SH-SY5Y (cell line): ENCODE measurements at regions not wholly inside any gene's neighbourhood (a gene's known extent, or its start where the extent isn't known, plus 50 kb on each side); places are given as distances from the start of the nearest gene placed in this dataset.

ENCODE experiments used
- GATA2 ChIP-seq: IDR thresholded peaks from 2 replicates; pipeline ENCODE4 v1.6.1; 2011; ENCODE audit warnings: mild to moderate bottlenecking, low read depth, low read length
- GATA3 ChIP-seq: IDR thresholded peaks from 2 replicates; pipeline ENCODE4 v1.6.1; 2011; ENCODE audit warnings: low read depth, mild to moderate bottlenecking, low read length, moderate library complexity

DNA sequence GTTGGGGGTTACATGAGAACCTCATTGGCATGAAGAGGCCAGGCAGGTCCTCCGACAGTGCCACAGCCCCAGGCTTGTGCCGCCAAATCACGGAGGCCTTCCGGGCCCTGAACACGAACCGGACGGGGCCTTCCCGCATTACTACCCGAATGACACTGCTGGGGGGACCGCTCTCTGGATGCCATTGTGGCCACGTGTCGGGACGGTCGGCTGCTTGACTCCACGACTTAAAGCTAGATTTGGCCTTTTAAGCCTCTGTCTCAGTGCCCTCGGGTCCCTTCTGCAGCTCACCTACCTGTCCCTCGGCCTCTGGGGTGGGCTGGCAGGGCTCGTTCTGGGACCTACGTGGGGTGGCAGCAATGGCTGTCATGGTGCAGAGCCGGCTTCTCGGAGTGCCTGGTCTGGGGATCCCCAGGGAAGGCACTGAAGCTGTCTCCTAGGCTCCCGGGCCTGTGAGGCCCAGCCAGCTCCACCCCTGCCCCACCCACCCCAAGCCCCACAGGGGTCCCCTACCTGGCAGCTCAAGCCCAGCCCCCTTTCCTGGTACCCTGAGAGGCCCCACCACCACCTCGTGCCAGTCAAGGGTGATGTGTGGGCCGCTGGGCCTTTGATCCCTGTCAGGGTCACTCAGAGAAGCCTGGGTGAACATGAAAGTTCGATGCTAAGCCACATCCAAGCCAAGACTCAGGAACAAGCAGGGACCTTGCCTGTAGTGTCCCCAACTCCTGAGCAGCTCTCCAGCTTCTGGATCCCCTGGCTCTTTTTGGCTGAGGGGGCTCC, 245.8 kb upstream of the SGCG start:
- no peak for TF ChIP-seq GATA2
- no peak for TF ChIP-seq GATA3

DNA sequence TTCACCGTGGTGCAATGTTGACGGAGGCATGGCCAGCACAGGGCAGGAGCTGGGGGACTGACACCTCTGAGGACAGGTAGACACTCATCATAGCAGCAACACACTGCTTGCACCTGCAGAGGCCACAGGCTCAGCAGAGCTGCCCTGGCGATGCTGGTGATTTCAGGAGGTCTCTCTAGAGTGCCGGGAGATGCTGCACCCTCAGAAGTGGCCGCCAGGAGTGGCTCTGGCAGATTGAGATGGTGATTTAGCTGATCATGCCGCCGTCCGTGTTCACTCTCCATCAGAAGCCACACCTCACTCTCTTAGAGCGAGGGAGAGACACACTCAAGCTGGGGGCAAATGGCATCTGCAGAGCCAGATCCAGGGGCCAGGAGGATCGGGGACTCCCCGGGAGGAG, 244.6 kb upstream of the SGCG start:
- TF ChIP-seq GATA3 = no peak
- TF ChIP-seq GATA2 = no peak

GRCh38 chr13:22937241-22937640, 243.5 kb upstream of the SGCG start:
- no peak for TF ChIP-seq GATA3
- TF ChIP-seq GATA2 = no peak

DNA sequence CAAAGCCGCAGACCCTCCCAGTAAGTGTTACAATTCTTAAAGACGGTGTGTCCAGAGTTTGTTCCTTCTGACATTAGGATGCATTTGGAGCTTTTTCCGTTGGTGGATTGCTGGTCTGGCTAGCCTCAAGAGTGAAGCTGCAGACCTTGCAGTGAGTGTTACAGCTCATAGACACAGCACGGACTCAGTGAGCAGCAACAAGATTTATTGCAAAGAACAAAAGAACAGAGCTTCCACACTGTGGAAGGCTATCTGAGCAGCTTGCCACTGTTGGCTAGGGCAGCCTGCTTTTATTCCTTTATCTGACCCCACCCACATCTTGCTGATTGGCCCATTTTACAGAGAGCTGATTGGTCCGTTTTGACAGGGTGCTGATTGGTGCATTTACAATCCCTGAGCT, 242.8 kb upstream of the SGCG start:
- TF ChIP-seq GATA3 (no peak), GATA2 (no peak)

GRCh38 chr13:22938576-22938975, 242.2 kb upstream of the SGCG start:
- no peak for TF ChIP-seq GATA2
- TF ChIP-seq GATA3 = no peak

DNA sequence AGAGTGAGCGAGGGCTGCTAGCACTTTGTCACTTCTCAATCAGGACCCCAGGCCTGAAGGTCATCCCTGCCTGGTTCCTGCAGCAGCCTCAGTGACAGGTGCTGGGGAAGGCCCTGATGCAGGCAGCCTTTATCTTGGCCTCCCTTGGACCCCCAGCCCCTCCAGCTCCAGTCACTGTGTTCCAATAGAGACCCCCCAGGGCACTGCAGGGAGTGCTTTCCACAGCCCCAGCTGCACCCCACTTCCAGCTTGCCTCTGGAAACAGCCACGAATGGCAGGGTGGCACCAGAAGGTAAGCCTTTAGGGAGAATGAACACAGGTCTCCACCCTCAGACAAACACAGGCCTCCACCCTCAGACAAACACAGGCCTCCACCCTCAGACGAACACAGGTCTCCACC, 241.6 kb upstream of the SGCG start:
- TF ChIP-seq GATA3 (no peak), GATA2 (no peak)

DNA sequence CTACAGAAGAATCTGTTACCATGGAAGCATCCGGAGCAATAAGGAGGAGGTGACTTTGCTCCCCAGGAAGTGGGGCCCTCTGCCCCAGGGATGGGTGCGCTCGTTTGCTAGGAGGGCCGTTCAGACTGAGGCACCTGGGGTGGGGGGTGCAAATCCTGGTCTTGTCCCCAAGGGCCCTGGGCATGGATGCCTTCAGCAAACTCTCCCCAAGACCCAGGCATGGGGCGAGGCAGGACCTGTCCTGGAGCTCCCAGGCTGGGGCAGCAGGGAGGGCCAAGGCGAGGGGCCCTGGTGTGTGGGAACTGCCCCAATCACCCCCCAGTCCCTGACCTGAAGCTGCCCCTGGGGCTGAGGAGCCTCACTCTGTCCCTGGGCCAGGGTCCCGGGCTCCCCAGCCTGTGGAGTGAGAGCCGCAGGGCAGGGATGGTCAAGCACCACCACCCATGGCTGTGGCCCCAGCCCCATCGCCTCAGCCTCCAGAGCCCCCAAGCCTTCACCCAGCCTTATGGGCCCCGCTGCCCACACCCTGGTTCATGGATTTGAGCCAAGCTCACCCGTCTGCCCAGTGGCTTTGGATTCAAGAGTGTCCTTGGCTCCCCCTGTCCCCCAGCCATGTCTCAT, 240.6 kb upstream of the SGCG start:
- TF ChIP-seq GATA3 (no peak), GATA2 (no peak)

- TF ChIP-seq GATA3 = no peak
- TF ChIP-seq GATA2 = no peak
Observed at GRCh38 chr13:22940736-22941135, 240.0 kb upstream of the SGCG start.

- TF ChIP-seq GATA2 (no peak), GATA3 (no peak)
Observed at GRCh38 chr13:22944378-22944777, 236.4 kb upstream of the SGCG start.

DNA sequence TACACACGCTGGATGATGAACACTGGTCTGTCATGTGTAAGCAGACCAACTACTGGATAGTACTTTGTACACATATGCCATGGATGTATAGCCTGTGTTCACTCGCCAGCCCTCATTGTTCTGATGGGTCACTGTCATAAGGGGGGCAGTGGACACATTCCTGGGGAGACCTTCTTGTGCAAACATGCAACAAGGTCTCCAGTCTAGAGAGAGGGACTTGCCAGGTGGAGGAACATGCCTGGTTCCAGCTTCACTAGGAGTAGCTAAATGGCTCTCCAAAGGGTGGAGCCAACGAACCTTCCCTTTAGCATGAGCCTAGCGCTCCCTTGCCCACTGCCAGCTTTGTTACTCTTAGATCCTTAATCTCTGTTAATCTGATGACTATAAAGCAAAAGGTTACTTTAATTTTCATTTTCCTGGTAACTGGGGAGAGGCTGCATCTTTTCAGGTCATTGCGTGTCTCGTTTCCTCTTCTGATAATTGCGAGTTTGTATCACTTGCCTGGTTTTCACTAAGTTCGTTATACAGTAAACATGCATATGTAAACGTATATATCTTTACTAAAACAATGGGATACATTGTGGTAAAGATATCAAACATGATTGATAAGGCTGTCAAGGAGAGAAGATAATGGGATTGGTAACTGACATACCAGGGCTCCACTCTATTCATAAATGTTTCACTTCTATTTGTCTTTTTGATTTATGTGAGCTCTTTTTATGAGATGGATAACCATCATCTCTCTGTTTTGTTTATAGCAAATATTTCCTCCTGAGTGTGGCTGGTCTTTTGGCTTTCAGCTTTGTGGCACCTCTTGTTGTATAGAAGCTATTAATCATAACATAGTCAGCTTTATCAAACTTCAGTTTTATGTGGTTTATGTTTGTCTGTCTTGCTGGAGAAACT, 235.2 kb upstream of the SGCG start:
- TF ChIP-seq GATA2 (no peak), GATA3 (no peak)

GRCh38 chr13:22948421-22948820, 232.4 kb upstream of the SGCG start:
- TF ChIP-seq GATA3 (no peak), GATA2 (no peak)

DNA sequence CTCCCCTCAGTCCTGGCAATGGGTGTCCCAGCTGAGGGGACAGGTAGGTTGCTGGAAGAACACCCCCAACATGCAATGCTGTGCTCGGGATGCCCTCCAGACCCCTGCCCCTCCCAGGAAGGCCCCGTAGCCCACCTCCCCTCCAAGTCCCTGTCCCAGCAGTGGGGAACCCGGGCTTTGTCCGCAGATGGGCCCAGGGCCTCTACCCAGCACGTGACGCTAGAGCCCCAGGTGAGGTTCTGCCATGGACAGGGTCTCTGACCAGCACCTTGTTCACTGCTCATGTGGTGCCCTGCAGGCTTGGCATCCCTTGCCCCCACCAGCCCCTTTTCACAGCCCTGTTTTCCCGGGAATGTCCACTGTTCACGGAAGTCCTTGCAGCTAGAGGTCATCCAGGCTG, 220.0 kb upstream of the SGCG start:
- TF ChIP-seq GATA3 = no peak
- TF ChIP-seq GATA2 = no peak

DNA sequence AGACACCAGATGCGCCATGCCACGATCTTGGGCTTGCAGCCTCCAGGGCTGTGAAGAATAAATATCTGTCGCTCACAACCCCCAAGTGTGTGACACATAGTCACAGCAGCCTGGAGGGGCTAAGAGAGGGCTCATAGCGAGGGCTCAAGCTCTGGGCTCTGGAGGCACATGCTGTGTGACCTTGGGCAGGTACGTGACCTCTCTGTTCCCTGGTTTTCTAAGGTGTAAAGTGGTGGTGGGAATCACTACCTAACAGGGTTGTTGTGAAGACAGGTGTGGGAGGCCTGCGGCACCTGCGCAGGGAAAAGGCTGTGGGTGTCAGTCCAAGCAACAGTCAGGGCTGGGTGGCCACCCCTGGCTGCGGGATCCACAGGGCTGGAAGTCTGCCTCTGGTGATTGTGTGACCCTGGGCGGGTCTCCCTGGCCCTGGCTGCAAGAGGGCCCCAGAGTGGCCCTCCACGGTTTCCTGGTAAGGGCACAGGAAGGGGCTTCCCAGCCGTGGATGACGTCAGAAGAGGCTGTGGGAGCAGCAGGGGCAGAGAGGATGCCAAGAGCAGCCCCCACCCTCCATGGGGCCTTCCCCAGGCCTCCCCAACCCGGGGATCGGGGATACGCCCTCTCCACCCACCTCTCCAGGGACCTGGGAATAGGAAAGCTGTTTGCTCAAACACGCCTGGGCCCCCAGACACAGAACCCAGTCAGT, 218.8 kb upstream of the SGCG start:
- no peak for TF ChIP-seq GATA3
- TF ChIP-seq GATA2 = no peak
